H1 (cell line): ENCODE measurements at regions not wholly inside any gene's neighbourhood (a gene's known extent, or its start where the extent isn't known, plus 50 kb on each side); places are given as distances from the start of the nearest gene placed in this dataset.

ENCODE experiments used
- CTCF ChIA-PET: fragments of 300-600 bp; sonication (Branson Sonifier 250); formaldehyde crosslinking; loops from one replicate; lab custom pipeline; 2021; ENCODE audit not compliant: partially characterized antibody; lab: Charles Lee
- POLR2A ChIA-PET: fragments of 300-600 bp; sonication (Branson Sonifier 250); formaldehyde crosslinking; loops from one replicate; lab custom pipeline; 2021; ENCODE audit warnings: inconsistent platforms; ENCODE audit not compliant: partially characterized antibody; lab: Charles Lee
- DNase-seq, 2 experiments: peaks; one replicate each; pipeline versions ENCODE4 v3.0.0 to v3.0.0-alpha.2; 2010 to 2022; ENCODE audit warnings: low spot score in 2 of 2, low read depth in 1 of 2, mixed read lengths in 1 of 2
- FAIRE-seq: peaks from 2 replicates; lab custom pipeline; 2011; peaks lifted over from hg19 to GRCh38; lab: Jason Lieb, UNC
- H2AFZ ChIP-seq: 2 replicates; pipeline ENCODE4 v1.8.1; 2012; ENCODE audit warnings: low read length, inconsistent platforms
- H2AK5ac ChIP-seq: 2 replicates; pipeline ENCODE4 v1.6.1; 2013; ENCODE audit warnings: low read depth, low read length
- H2BK120ac ChIP-seq: replicated peaks from 2 replicates; pipeline ENCODE3; 2013; ENCODE audit warnings: low read depth, low read length, inconsistent platforms
- H2BK12ac ChIP-seq: 2 replicates; pipeline ENCODE4 v1.6.1; 2013; ENCODE audit warnings: low read depth, low read length
- H2BK15ac ChIP-seq: 2 replicates; pipeline ENCODE4 v1.6.1; 2013; ENCODE audit warnings: low read length
- H2BK20ac ChIP-seq: 2 replicates; pipeline ENCODE4 v1.6.1; 2013; ENCODE audit warnings: low read length
- H2BK5ac ChIP-seq: 2 replicates; pipeline ENCODE4 v1.6.1; 2013; ENCODE audit warnings: low read depth, low read length
- H3K14ac ChIP-seq: 2 replicates; pipeline ENCODE4 v1.6.1; 2013; ENCODE audit warnings: inconsistent platforms; ENCODE audit not compliant: insufficient read length
- H3K18ac ChIP-seq: 2 replicates; pipeline ENCODE4 v1.6.1; 2013; ENCODE audit warnings: low read length; ENCODE audit errors: extremely low read depth
- H3K23ac ChIP-seq: 2 replicates; pipeline ENCODE4 v1.6.1; 2013; ENCODE audit warnings: inconsistent platforms; ENCODE audit not compliant: insufficient read length
- H3K23me2 ChIP-seq: 2 replicates; pipeline ENCODE4 v1.6.1; 2013; ENCODE audit warnings: low read depth, low read length
- H3K27ac ChIP-seq: 2 replicates; pipeline ENCODE4 v1.6.1; 2011; ENCODE audit warnings: low read depth, low read length, inconsistent platforms
- H3K27me3 ChIP-seq, 4 experiments: replicated peaks in 1 of 4; 1 replicate in 1 of 4; 2 replicates in 3 of 4; pipeline versions ENCODE4 v1.6.1 to v1.8.1; 2011 to 2013; ENCODE audit warnings: low read length in 3 of 4, mild to moderate bottlenecking in 3 of 4, inconsistent platforms in 2 of 4, mixed read lengths in 2 of 4, moderate library complexity in 1 of 4; ENCODE audit not compliant: control insufficient read depth in 3 of 4, insufficient read depth in 3 of 4; ENCODE audit errors: extremely low read depth in 1 of 4
- H3K36me3 ChIP-seq, 4 experiments: 2 replicates each; pipeline versions ENCODE4 v1.6.1 to v1.8.1; 2011 to 2013; ENCODE audit warnings: mild to moderate bottlenecking in 4 of 4, low read length in 3 of 4, moderate library complexity in 2 of 4, control low read depth in 1 of 4, inconsistent platforms in 1 of 4; ENCODE audit not compliant: insufficient read depth in 4 of 4, control insufficient read depth in 2 of 4
- H3K4ac ChIP-seq: replicated peaks from 2 replicates; pipeline ENCODE3; 2013; ENCODE audit warnings: low read length, low read depth, mixed read lengths, inconsistent platforms; ENCODE audit not compliant: insufficient read length
- H3K4me1 ChIP-seq, 4 experiments: replicated peaks in 1 of 4; 1 replicate in 1 of 4; 2 replicates in 3 of 4; pipeline versions ENCODE4 v1.6.1 to v1.8.1; 2011 to 2013; ENCODE audit warnings: low read length in 3 of 4, inconsistent platforms in 2 of 4, mixed read lengths in 1 of 4; ENCODE audit not compliant: insufficient read depth in 4 of 4, control insufficient read depth in 3 of 4
- H3K4me2 ChIP-seq, 2 experiments: 2 replicates each; pipeline versions ENCODE4 v1.6.1 to v1.8.1; 2011 to 2013; ENCODE audit warnings: low read depth in 2 of 2, low read length in 2 of 2, control low read depth in 1 of 2, inconsistent platforms in 1 of 2, mild to moderate bottlenecking in 1 of 2; ENCODE audit not compliant: insufficient read depth in 1 of 2
- H3K4me3 ChIP-seq, 4 experiments: fragments of 200-600, 300-600 bp in 1 of 4; sonication (generic), shearing (Covaris generic), sonication (Bioruptor Twin) in 1 of 4; 2 replicates each; pipeline versions ENCODE4 v1.5.1 to v1.8.1; 2011 to 2016; ENCODE audit warnings: low read length in 4 of 4, low read depth in 3 of 4, control low read depth in 2 of 4, inconsistent platforms in 2 of 4, mild to moderate bottlenecking in 2 of 4, mixed read lengths in 1 of 4, moderate library complexity in 1 of 4; ENCODE audit not compliant: insufficient read depth in 2 of 4; ENCODE audit errors: extremely low read depth in 1 of 4
- H3K56ac ChIP-seq: replicated peaks from 2 replicates; pipeline ENCODE3; 2013; ENCODE audit warnings: low read depth, mild to moderate bottlenecking, mixed read lengths, low read length, inconsistent platforms; ENCODE audit not compliant: insufficient read length
- H3K79me1 ChIP-seq: 2 replicates; pipeline ENCODE4 v1.6.1; 2013; ENCODE audit warnings: low read depth, low read length, control low read depth
- H3K79me2 ChIP-seq, 2 experiments: 2 replicates each; pipeline versions ENCODE4 v1.6.1 to v1.8.1; 2012 to 2013; ENCODE audit warnings: low read length in 2 of 2, mild to moderate bottlenecking in 2 of 2, inconsistent platforms in 1 of 2; ENCODE audit not compliant: insufficient read depth in 2 of 2, control insufficient read depth in 1 of 2
- H3K9ac ChIP-seq, 4 experiments: replicated peaks in 1 of 4; 1 replicate in 1 of 4; 2 replicates in 3 of 4; pipeline versions ENCODE4 v1.6.1 to v1.8.1; 2011 to 2013; ENCODE audit warnings: low read depth in 3 of 4, low read length in 3 of 4, control low read depth in 2 of 4, mild to moderate bottlenecking in 2 of 4, moderate library complexity in 2 of 4, inconsistent platforms in 1 of 4; ENCODE audit errors: extremely low read depth in 1 of 4
- H3K9me3 ChIP-seq, 2 experiments: 2 replicates each; pipeline versions ENCODE4 v1.6.1 to v1.8.1; 2012 to 2013; ENCODE audit warnings: mild to moderate bottlenecking in 2 of 2, moderate library complexity in 2 of 2, control low read depth in 1 of 2, inconsistent platforms in 1 of 2, low read depth in 1 of 2, low read length in 1 of 2, mixed read lengths in 1 of 2; ENCODE audit not compliant: insufficient read depth in 2 of 2
- H4K20me1 ChIP-seq, 2 experiments: replicated peaks in 1 of 2; 2 replicates each; pipeline versions ENCODE3 to v1.8.1; 2011 to 2013; ENCODE audit warnings: inconsistent platforms in 2 of 2, low read length in 2 of 2, mild to moderate bottlenecking in 1 of 2; ENCODE audit not compliant: insufficient read depth in 2 of 2, control insufficient read depth in 1 of 2
- H4K5ac ChIP-seq: 2 replicates; pipeline ENCODE4 v1.6.1; 2013; ENCODE audit warnings: low read length, low read depth, mixed read lengths, inconsistent platforms; ENCODE audit not compliant: insufficient read length
- H4K8ac ChIP-seq: 2 replicates; pipeline ENCODE4 v1.8.0; 2013; ENCODE audit warnings: mild to moderate bottlenecking, moderate library complexity, low read length, inconsistent platforms; ENCODE audit not compliant: insufficient read depth; ENCODE audit errors: extremely low read depth
- H4K91ac ChIP-seq: replicated peaks from 2 replicates; pipeline ENCODE3; 2013; ENCODE audit warnings: low read length, mixed read lengths, inconsistent platforms; ENCODE audit not compliant: insufficient read length
- HDAC2 ChIP-seq, 2 experiments: fragments of 300-600 bp in 1 of 2; sonication (generic) in 1 of 2; IDR thresholded peaks; 2 replicates each; pipeline ENCODE4 v1.6.1; 2011 to 2012; ENCODE audit warnings: low read depth in 2 of 2, low read length in 2 of 2, mild to moderate bottlenecking in 2 of 2, moderate library complexity in 2 of 2, borderline replicate concordance in 1 of 2, inconsistent platforms in 1 of 2
- POLR2A ChIP-seq, 2 experiments: IDR thresholded peaks; 1 replicate in 1 of 2; 2 replicates in 1 of 2; pipeline ENCODE4 v1.6.1; 2011; ENCODE audit warnings: low read depth in 2 of 2, low read length in 2 of 2, mild to moderate bottlenecking in 2 of 2; ENCODE audit errors: control extremely low read depth in 1 of 2
- RAD21 ChIP-seq, 2 experiments: IDR thresholded peaks in 1 of 2; conservative IDR thresholded peaks in 1 of 2; 2 replicates each; pipeline ENCODE4 v1.6.1; 2011; ENCODE audit warnings: low read depth in 2 of 2, low read length in 2 of 2, improper control_type of control experiment in 1 of 2, inconsistent platforms in 1 of 2, mild to moderate bottlenecking in 1 of 2, moderate library complexity in 1 of 2
- SIX5 ChIP-seq: IDR thresholded peaks from 2 replicates; pipeline ENCODE4 v1.6.1; 2011; ENCODE audit warnings: mild to moderate bottlenecking, low read depth, low read length
- WGBS, 2 experiments: shearing (Covaris generic) in 1 of 2; methylation state at CpG; one replicate each; pipeline versions ENCODE4 v1.1.6 to v1.1.7; 2013 to 2015; ENCODE audit warnings: low lambda C conversion rate in 2 of 2, mixed read lengths in 2 of 2, inconsistent platforms in 1 of 2, low coverage in 1 of 2, missing lambda C conversion rate in 1 of 2; ENCODE audit not compliant: insufficient replicate concordance in 2 of 2, insufficient coverage in 1 of 2, insufficient read length in 1 of 2; ENCODE audit errors: extremely low coverage in 1 of 2, missing lambda C conversion rate in 1 of 2; 5-methylcytosine and 5-hydroxymethylcytosine counted together
- TF ChIP-seq, protein P1 (sequence below): IDR thresholded peaks from 2 replicates; pipeline ENCODE4 v1.6.1; 2012; ENCODE audit warnings: low read length, inconsistent platforms
- TF ChIP-seq, protein P2 (sequence below), 3 experiments: IDR thresholded peaks; 1 replicate in 2 of 3; 2 replicates in 1 of 3; pipeline versions ENCODE4 v1.5.1 to v1.6.1; 2011; ENCODE audit warnings: low read length in 3 of 3, mild to moderate bottlenecking in 3 of 3, inconsistent platforms in 2 of 3, low read depth in 1 of 3, moderate library complexity in 1 of 3; ENCODE audit not compliant: insufficient read depth in 1 of 3; ENCODE audit errors: control extremely low read depth in 1 of 3

DNA sequence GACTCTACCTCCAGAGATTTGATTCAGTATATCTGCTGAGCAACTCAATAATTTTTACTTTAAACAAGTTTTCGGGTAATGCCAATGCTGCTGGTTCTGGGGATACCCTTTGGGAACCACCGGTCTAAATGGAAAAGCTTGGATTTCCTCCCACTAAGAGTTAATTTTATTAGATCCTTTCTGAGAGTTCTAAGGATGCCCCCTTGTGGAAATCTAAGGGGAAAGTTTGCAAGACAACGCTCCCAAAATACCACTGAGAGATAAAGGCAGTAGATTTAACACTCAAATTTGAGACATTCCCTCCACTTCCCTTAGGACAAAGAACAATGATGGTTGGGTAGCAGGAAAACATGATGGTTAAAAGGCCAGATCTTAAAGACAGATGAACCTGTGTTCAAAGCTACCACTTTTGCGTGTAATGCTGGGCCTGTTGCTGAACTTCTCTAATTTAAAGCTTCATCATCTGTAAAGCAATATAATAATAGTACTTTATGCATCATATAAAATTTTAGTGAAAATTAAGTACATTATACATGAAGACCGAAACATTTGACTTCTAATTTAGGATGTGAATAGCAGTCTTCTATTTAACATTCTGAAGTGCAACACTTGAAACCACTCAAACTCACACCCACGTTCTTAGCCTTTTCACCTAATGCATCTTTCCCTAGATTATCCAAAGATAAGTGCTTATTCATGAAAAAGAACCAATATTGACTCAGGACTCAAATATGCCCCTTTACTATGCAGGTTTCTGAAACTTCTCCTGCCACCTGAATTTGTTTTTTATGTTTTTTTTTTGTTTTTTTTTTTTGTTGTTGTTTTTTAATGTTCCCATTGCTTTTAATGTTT is 110.1 kb upstream of the LUZP2 start:
- no peaks in the 10 kb centered on the region for H3K9me3 ChIP-seq
- ChIA-PET CTCF (interaction anchor here (0.6 to 1.8 kb wide), 12 partner anchors 9 to 1366 kb away, joined by 3 to 6 read pairs (median 3); no protein-coding TSS in a partner anchor), POLR2A (no interaction called here)
- H3K4me3 ChIP-seq, result no peak overlapping the region
- no peaks in the 10 kb centered on the region for H3K79me2 ChIP-seq
- H2BK120ac ChIP-seq, result no peak overlapping the region
- no peaks in the 10 kb centered on the region for H3K23me2 ChIP-seq
- H3K79me1 ChIP-seq, result no peaks in the 10 kb centered on the region
- no peak overlapping the region for H2BK15ac ChIP-seq
- no peak overlapping the region for H3K4me2 ChIP-seq
- no peaks in the 10 kb centered on the region for H3K27me3 ChIP-seq
- H3K4ac ChIP-seq, result no peak overlapping the region
- H3K9ac ChIP-seq, result no peak overlapping the region
- DNase-seq, result peak in 1 of 2 experiments; percentile 10
- no peaks in the 10 kb centered on the region for H4K20me1 ChIP-seq
- no peak overlapping the region for H3K18ac ChIP-seq
- no peaks in the 10 kb centered on the region for H3K4me1 ChIP-seq
- no peak overlapping the region for H2BK5ac ChIP-seq
- H3K23ac ChIP-seq, result no peak overlapping the region
- no peak overlapping the region for H3K14ac ChIP-seq
- 76% methylated on average over 6 of the region's 6 CpGs; no CpG with 5 or more reads in 1 of the 2 experiments for WGBS, 2 experiments
- H3K56ac ChIP-seq, result no peak overlapping the region
- H2AFZ ChIP-seq, result no peak overlapping the region; the same call in 1 of the 2 replicates
- H3K36me3 ChIP-seq, result no peaks in the 10 kb centered on the region
- FAIRE-seq, result peak; percentile 81
- H4K91ac ChIP-seq, result no peak overlapping the region
- no peak overlapping the region for H3K27ac ChIP-seq
- no peak overlapping the region for H4K5ac ChIP-seq
- H2BK12ac ChIP-seq, result no peak overlapping the region
- H4K8ac ChIP-seq, result no peak overlapping the region
- H2AK5ac ChIP-seq, result no peak overlapping the region
- H2BK20ac ChIP-seq, result no peak overlapping the region
- TF ChIP-seq RAD21 (IDR thresholded peaks at IDR 0.05 in 1 of 2, conservative IDR thresholded peaks at IDR 0.05 in 1 of 2; ENCODE audit: low read depth in 2 of 2, low read length in 2 of 2), result peak; percentile 77 to 79
- no peak for TF ChIP-seq HDAC2 (IDR thresholded peaks at IDR 0.05; ENCODE audit: borderline replicate concordance in 1 of 2, low read depth in 2 of 2, low read length in 2 of 2)
- TF ChIP-seq, protein P1, sequence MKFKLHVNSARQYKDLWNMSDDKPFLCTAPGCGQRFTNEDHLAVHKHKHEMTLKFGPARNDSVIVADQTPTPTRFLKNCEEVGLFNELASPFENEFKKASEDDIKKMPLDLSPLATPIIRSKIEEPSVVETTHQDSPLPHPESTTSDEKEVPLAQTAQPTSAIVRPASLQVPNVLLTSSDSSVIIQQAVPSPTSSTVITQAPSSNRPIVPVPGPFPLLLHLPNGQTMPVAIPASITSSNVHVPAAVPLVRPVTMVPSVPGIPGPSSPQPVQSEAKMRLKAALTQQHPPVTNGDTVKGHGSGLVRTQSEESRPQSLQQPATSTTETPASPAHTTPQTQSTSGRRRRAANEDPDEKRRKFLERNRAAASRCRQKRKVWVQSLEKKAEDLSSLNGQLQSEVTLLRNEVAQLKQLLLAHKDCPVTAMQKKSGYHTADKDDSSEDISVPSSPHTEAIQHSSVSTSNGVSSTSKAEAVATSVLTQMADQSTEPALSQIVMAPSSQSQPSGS, result no peak
- TF ChIP-seq, protein P2, sequence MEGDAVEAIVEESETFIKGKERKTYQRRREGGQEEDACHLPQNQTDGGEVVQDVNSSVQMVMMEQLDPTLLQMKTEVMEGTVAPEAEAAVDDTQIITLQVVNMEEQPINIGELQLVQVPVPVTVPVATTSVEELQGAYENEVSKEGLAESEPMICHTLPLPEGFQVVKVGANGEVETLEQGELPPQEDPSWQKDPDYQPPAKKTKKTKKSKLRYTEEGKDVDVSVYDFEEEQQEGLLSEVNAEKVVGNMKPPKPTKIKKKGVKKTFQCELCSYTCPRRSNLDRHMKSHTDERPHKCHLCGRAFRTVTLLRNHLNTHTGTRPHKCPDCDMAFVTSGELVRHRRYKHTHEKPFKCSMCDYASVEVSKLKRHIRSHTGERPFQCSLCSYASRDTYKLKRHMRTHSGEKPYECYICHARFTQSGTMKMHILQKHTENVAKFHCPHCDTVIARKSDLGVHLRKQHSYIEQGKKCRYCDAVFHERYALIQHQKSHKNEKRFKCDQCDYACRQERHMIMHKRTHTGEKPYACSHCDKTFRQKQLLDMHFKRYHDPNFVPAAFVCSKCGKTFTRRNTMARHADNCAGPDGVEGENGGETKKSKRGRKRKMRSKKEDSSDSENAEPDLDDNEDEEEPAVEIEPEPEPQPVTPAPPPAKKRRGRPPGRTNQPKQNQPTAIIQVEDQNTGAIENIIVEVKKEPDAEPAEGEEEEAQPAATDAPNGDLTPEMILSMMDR (IDR thresholded peaks at IDR 0.05; ENCODE audit: control extremely low read depth in 1 of 3, insufficient read depth in 1 of 3, low read depth in 1 of 3, low read length in 3 of 3), result peak in 2 of 3 experiments; percentile 36 to 54; a peak in 3 of 4 replicates
- TF ChIP-seq SIX5, result no peak
- TF ChIP-seq POLR2A (IDR thresholded peaks at IDR 0.05; ENCODE audit: control extremely low read depth in 1 of 2, low read depth in 2 of 2, low read length in 2 of 2), result no peak
